ENCODE measurements at regions not wholly inside any gene's neighbourhood (a gene's known extent, or its start where the extent isn't known, plus 50 kb on each side); places are given as distances from the start of the nearest gene placed in this dataset.

- FAIRE-seq (no peak), DNase-seq (ENCODE audit: low spot score) (no peak)
These were observed 382.0 kb upstream of the ANO3 start for GRCh38 chr11:25949918-25950317.

GRCh38 chr11:25953006-25953405 is 378.9 kb upstream of the ANO3 start:
- no peak for FAIRE-seq
- DNase-seq (ENCODE audit: low spot score) = no peak

- FAIRE-seq = no peak
These were observed 373.9 kb upstream of the ANO3 start for GRCh38 chr11:25958045-25958444.

GRCh38 chr11:25961539-25961938 is 370.4 kb upstream of the ANO3 start:
- no peak for DNase-seq (ENCODE audit: low spot score)
- no peak for FAIRE-seq

More at GRCh38 chr11:25958045-25958444, 373.9 kb upstream of the ANO3 start:
- DNase-seq (ENCODE audit: low spot score) = no peak

GRCh38 chr11:25970726-25971508 is 361.0 kb upstream of the ANO3 start:
- FAIRE-seq (no peak), DNase-seq (ENCODE audit: low spot score) (peak; percentile 3)

GRCh38 chr11:25980091-25980490 is 351.8 kb upstream of the ANO3 start:
- DNase-seq (ENCODE audit: low spot score) = no peak
- no peak for FAIRE-seq

- FAIRE-seq (no peak), DNase-seq (ENCODE audit: low spot score) (peak; percentile 40)
These were observed 349.9 kb upstream of the ANO3 start for GRCh38 chr11:25981998-25982397.

GRCh38 chr11:25983280-25983679 is 348.6 kb upstream of the ANO3 start:
- no peak for DNase-seq (ENCODE audit: low spot score)
- no peak for FAIRE-seq

GRCh38 chr11:25988178-25988577 is 343.8 kb upstream of the ANO3 start:
- no peak for FAIRE-seq
- DNase-seq (ENCODE audit: low spot score) = no peak

GRCh38 chr11:25990406-25990805 is 341.5 kb upstream of the ANO3 start:
- no peak for DNase-seq (ENCODE audit: low spot score)
- FAIRE-seq = no peak

- FAIRE-seq (no peak), DNase-seq (ENCODE audit: low spot score) (no peak)
These were observed 340.5 kb upstream of the ANO3 start for GRCh38 chr11:25991476-25991875.

- FAIRE-seq = no peak
These were observed 339.6 kb upstream of the ANO3 start for GRCh38 chr11:25992294-25992693.

GRCh38 chr11:25993016-25993415 is 338.9 kb upstream of the ANO3 start:
- no peak for DNase-seq (ENCODE audit: low spot score)
- FAIRE-seq = no peak

More at GRCh38 chr11:25992294-25992693, 339.6 kb upstream of the ANO3 start:
- no peak for DNase-seq (ENCODE audit: low spot score)

- no peak for DNase-seq (ENCODE audit: low spot score)
These were observed 320.5 kb upstream of the ANO3 start for GRCh38 chr11:26011474-26011873.

GRCh38 chr11:26014456-26015115 is 317.3 kb upstream of the ANO3 start:
- no peak for FAIRE-seq
- DNase-seq (ENCODE audit: low spot score) = no peak

More at GRCh38 chr11:26011474-26011873, 320.5 kb upstream of the ANO3 start:
- no peak for FAIRE-seq

- FAIRE-seq = no peak
- no peak for DNase-seq (ENCODE audit: low spot score)
These were observed 314.5 kb upstream of the ANO3 start for GRCh38 chr11:26017322-26017860.

GRCh38 chr11:26017903-26018302 is 314.0 kb upstream of the ANO3 start:
- FAIRE-seq (no peak), DNase-seq (ENCODE audit: low spot score) (no peak)

GRCh38 chr11:26018336-26018735 is 313.6 kb upstream of the ANO3 start:
- no peak for FAIRE-seq
- DNase-seq (ENCODE audit: low spot score) = no peak

- no peak for FAIRE-seq
- no peak for DNase-seq (ENCODE audit: low spot score)
These were observed 312.5 kb upstream of the ANO3 start for GRCh38 chr11:26019386-26019785.

- FAIRE-seq (no peak), DNase-seq (ENCODE audit: low spot score) (no peak)
These were observed 310.9 kb upstream of the ANO3 start for GRCh38 chr11:26021017-26021416.

GRCh38 chr11:26023057-26023456 is 308.9 kb upstream of the ANO3 start:
- FAIRE-seq (no peak), DNase-seq (ENCODE audit: low spot score) (no peak)

- FAIRE-seq = no peak
- no peak for DNase-seq (ENCODE audit: low spot score)
These were observed 306.3 kb upstream of the ANO3 start for GRCh38 chr11:26025676-26026075.

GRCh38 chr11:26026078-26026477 is 305.9 kb upstream of the ANO3 start:
- FAIRE-seq (no peak), DNase-seq (ENCODE audit: low spot score) (no peak)

Measured in urothelium cell line (cell line).